Spleen (tissue), 11 donors: ENCODE measurements at regions not wholly inside any gene's neighbourhood (a gene's known extent, or its start where the extent isn't known, plus 50 kb on each side); places are given as distances from the start of the nearest gene placed in this dataset.

ENCODE experiments used
- DNase-seq: peaks from one replicate; pipeline ENCODE4 v3.0.0-alpha.2; 2020
- H3K27ac ChIP-seq, 8 donors: fragments of 200-600 bp; sonication (generic) in 7 of 8; 1 replicate in 4 of 8; 2 replicates in 4 of 8; pipeline versions ENCODE4 v1.5.0 to v1.8.0; 2016 to 2021; ENCODE audit warnings: inconsistent platforms in 4 of 8, mild to moderate bottlenecking in 4 of 8, moderate library complexity in 1 of 8
- H3K27me3 ChIP-seq, 7 donors: fragments of 200-600 bp; sonication (generic) in 6 of 7; replicated peaks in 1 of 7; 1 replicate in 4 of 7; 2 replicates in 3 of 7; pipeline versions ENCODE4 v1.5.0 to v1.8.0; 2016 to 2021; ENCODE audit warnings: inconsistent platforms in 3 of 7, mild to moderate bottlenecking in 1 of 7
- H3K36me3 ChIP-seq, 6 donors: fragments of 200-600 bp; sonication (generic) in 5 of 6; 1 replicate in 4 of 6; 2 replicates in 2 of 6; pipeline versions ENCODE4 v1.5.0 to v1.8.0; 2016 to 2021; ENCODE audit warnings: inconsistent platforms in 2 of 6
- H3K4me1 ChIP-seq, 6 donors: fragments of 200-600 bp; sonication (generic) in 5 of 6; 1 replicate in 3 of 6; 2 replicates in 3 of 6; pipeline versions ENCODE4 v1.5.0 to v1.8.0; 2016 to 2021; ENCODE audit warnings: inconsistent platforms in 3 of 6
- H3K4me3 ChIP-seq, 8 donors: fragments of 200-600 bp; sonication (generic) in 7 of 8; 1 replicate in 4 of 8; 2 replicates in 4 of 8; pipeline versions ENCODE4 v1.5.0 to v1.8.0; 2016 to 2021; ENCODE audit warnings: inconsistent platforms in 4 of 8, mild to moderate bottlenecking in 4 of 8, moderate library complexity in 2 of 8
- H3K9me3 ChIP-seq, 8 donors: fragments of 200-600 bp; sonication (generic) in 7 of 8; 1 replicate in 4 of 8; 2 replicates in 4 of 8; pipeline versions ENCODE4 v1.5.0 to v1.8.0; 2016 to 2021; ENCODE audit warnings: inconsistent platforms in 4 of 8
- POLR2A ChIP-seq, 3 donors: fragments of 450-650 bp; IDR thresholded peaks; one replicate each; pipeline ENCODE4 v1.5.1; 2017; ENCODE audit warnings: antibody characterized with exemption in 3 of 3, mild to moderate bottlenecking in 1 of 3
- POLR2AphosphoS5 ChIP-seq, 3 donors: sonication (generic); formaldehyde crosslinking; IDR thresholded peaks; one replicate each; pipeline ENCODE4 v1.5.1; 2017; ENCODE audit warnings: antibody characterized with exemption in 3 of 3
- WGBS, 5 donors: extraction: QIAGEN DNeasy Blood & Tissue Kit in 3 of 5; methylation state at CpG; one replicate each; pipeline versions ENCODE4 v1.1.5 to v1.1.7; 2013 to 2018; 5-methylcytosine and 5-hydroxymethylcytosine counted together
- intact Hi-C: fragments of 100-400 bp; cut with DNase I; formaldehyde crosslinking; loops from one replicate; pipeline ENCODE4 v1.15.0; 2023; ENCODE audit warnings: low total_unique reads
- TF ChIP-seq, protein P1 (sequence below), 11 experiments: fragments of 200-600 bp in 7 of 11; fragments of 450-650 bp in 4 of 11; sonication (generic) in 4 of 11; IDR thresholded peaks in 8 of 11; conservative IDR thresholded peaks in 3 of 11; 1 replicate in 7 of 11; 2 replicates in 4 of 11; pipeline versions ENCODE4 v1.4.0 to v1.8.0; 2016 to 2021; ENCODE audit warnings: antibody characterized with exemption in 11 of 11, inconsistent platforms in 4 of 11, mild to moderate bottlenecking in 1 of 11
- donor health status: healthy with polysubstance abuse.
- donor health status: DM: no; HTN: no; CAD: no; lungs with moderate emphysema.
- donor health status: DM: no; HTN: no; CAD: no.
- donor health status: Bipolar disorder and iron deficiency.
- donor health status: healthy.
- donor health status: DM: no; HTN: no; CAD: no.
- donor health status: DM: yes; HTN: yes; CAD: no.

DNA sequence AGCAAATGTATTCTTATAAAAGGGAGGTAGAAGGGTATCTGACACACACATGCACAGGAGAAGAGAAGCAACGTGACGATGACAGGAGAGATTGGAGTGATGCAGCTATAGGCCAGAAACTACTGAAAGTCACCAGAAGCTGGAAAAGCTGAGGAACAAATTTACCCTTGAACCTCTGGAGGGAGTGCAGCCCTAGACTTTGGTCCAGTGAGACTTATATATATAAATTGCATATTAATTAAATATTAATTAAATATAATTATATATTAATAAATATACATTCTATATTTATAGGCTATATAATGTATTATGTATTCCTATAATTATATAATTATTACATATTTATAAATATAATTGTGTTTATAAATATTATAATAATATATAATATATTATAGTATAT is 96.5 kb upstream of the LMCD1 start:
- TF ChIP-seq POLR2AphosphoS5 (IDR thresholded peaks at IDR 0.05) (no peak), POLR2A (IDR thresholded peaks at IDR 0.05) (no peak)
- TF ChIP-seq, protein P1, sequence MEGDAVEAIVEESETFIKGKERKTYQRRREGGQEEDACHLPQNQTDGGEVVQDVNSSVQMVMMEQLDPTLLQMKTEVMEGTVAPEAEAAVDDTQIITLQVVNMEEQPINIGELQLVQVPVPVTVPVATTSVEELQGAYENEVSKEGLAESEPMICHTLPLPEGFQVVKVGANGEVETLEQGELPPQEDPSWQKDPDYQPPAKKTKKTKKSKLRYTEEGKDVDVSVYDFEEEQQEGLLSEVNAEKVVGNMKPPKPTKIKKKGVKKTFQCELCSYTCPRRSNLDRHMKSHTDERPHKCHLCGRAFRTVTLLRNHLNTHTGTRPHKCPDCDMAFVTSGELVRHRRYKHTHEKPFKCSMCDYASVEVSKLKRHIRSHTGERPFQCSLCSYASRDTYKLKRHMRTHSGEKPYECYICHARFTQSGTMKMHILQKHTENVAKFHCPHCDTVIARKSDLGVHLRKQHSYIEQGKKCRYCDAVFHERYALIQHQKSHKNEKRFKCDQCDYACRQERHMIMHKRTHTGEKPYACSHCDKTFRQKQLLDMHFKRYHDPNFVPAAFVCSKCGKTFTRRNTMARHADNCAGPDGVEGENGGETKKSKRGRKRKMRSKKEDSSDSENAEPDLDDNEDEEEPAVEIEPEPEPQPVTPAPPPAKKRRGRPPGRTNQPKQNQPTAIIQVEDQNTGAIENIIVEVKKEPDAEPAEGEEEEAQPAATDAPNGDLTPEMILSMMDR (IDR thresholded peaks at IDR 0.05 in 8 of 11, conservative IDR thresholded peaks at IDR 0.05 in 3 of 11): no peak
- Histone ChIP-seq H3K4me3 (no peak overlapping the region), H3K9me3 (peaks cover 0 to 18% (median 12%) of the 10 kb centered on the region in 8 donors), H3K4me1 (no peaks in the 10 kb centered on the region), H3K36me3 (no peaks in the 10 kb centered on the region), H3K27me3 (no peaks in the 10 kb centered on the region), H3K27ac (no peak overlapping the region)
- intact Hi-C loops: no loop called here
- WGBS, 5 donors: 93 to 99% (median 96%) methylated on average over 2 of the region's 2 CpGs
- no peak for DNase-seq

DNA sequence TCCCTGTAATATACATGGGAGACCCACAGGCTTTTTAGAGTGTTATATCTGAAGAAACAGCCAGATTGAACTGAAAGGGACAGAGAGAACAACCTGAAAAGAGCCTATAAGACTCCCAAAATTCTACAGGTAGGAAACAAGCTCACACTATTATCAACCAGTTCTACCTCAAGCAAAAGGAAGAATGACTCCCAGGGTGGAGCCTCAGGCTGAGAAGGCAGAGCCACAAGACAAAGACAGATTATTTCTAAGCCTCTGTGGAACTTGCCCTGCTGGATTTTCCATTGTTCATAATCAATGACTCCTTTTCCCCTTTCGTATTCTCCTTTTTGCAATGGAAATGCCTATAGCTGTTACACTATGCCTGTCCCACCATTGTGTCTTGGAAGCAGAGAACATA is 95.1 kb upstream of the LMCD1 start:
- TF ChIP-seq POLR2AphosphoS5 (IDR thresholded peaks at IDR 0.05): no peak
- TF ChIP-seq POLR2A (IDR thresholded peaks at IDR 0.05): no peak
- TF ChIP-seq, protein P1 (IDR thresholded peaks at IDR 0.05 in 8 of 11, conservative IDR thresholded peaks at IDR 0.05 in 3 of 11): no peak
- intact Hi-C loops: no loop called here
- DNase-seq: no peak
- Histone ChIP-seq H3K4me3 (no peak overlapping the region), H3K36me3 (no peaks in the 10 kb centered on the region), H3K9me3 (peaks cover 0 to 18% (median 12%) of the 10 kb centered on the region in 8 donors), H3K4me1 (no peaks in the 10 kb centered on the region), H3K27ac (no peak overlapping the region), H3K27me3 (no peaks in the 10 kb centered on the region)
- WGBS, 5 donors: 81 to 96% (median 86%) methylated on average over 1 of the region's 1 CpG

DNA sequence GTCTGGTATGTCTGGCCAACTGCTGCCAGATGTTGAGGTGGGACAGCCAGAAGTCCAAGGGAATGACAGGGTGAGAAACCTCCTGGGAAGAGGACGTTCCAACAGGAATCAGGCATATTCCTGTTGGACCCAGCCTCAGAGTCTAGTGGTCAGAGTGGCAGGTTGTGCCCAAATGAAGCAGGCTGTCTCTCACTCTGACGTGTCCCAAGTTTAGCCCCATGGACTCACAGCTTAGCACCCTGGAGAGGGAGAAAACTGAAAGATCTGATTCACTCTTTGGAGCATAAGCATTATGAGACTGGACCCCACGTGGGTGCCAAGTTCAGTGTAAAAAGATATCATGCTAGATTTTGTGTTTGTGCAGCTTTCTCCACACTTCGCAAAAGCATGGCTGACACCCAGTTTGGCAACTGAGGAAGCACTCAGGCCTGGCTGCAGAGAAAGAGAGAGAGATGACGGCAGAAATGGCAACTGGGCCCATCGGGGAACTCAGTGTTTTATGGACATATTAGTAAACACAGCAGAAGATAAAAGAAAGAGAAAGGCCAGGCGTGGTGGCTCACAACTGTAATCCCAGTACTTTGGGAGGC is 88.2 kb upstream of the LMCD1 start:
- intact Hi-C loops: loop anchor here (10.0 kb wide), 1 partner anchor 89 kb away; no protein-coding TSS in a partner anchor
- H3K4me3 ChIP-seq: no peak overlapping the region
- H3K9me3 ChIP-seq: no peaks in the 10 kb centered on the region
- no peaks in the 10 kb centered on the region for H3K36me3 ChIP-seq
- no peaks in the 10 kb centered on the region for H3K27me3 ChIP-seq
- 78 to 87% (median 84%) methylated on average over 7 of the region's 7 CpGs for WGBS, 5 donors
- no peak overlapping the region for H3K27ac ChIP-seq
- no peak for DNase-seq
- peaks cover 0 to 7% (median 6%) of the 10 kb centered on the region in 6 donors for H3K4me1 ChIP-seq
- TF ChIP-seq POLR2A (IDR thresholded peaks at IDR 0.05) (no peak), POLR2AphosphoS5 (IDR thresholded peaks at IDR 0.05) (no peak)
- TF ChIP-seq, protein P1 (IDR thresholded peaks at IDR 0.05 in 8 of 11, conservative IDR thresholded peaks at IDR 0.05 in 3 of 11): no peak

DNA sequence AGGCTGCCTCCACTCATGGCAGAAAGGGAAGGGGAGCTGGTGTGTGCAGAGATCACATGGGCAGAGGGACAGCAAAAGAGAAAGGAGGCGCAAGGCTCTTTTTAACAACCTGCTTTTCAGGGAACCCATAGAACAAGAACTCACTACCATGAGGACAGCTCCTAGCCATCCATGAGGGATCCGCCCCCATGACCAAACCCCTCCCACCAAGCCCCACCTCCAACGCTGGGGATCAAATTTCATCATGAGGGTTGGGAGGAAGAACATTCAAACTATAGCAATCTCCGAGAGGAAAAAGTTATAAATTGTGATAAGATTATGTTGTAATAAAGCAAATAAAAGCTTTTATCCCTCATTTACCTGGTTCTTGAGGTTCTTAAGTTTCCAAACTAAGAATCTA is 84.7 kb upstream of the LMCD1 start:
- Histone ChIP-seq H3K27me3 (no peaks in the 10 kb centered on the region), H3K4me3 (peak overlapping the region in 3 of 8 donors; percentile 11 to 37 (median 12)), H3K27ac (no peak overlapping the region), H3K9me3 (no peaks in the 10 kb centered on the region), H3K36me3 (no peaks in the 10 kb centered on the region), H3K4me1 (peaks cover 0 to 7% (median 6%) of the 10 kb centered on the region in 6 donors)
- no peak for DNase-seq
- TF ChIP-seq, protein P1 (IDR thresholded peaks at IDR 0.05 in 8 of 11, conservative IDR thresholded peaks at IDR 0.05 in 3 of 11): no peak
- TF ChIP-seq POLR2A (IDR thresholded peaks at IDR 0.05) (no peak), POLR2AphosphoS5 (IDR thresholded peaks at IDR 0.05) (no peak)
- intact Hi-C loops: loop anchor here (10.0 kb wide), 1 partner anchor 92 kb away; no protein-coding TSS in a partner anchor
- 63 to 81% (median 68%) methylated on average over 4 of the region's 4 CpGs for WGBS, 5 donors
